Liver (tissue), 8 donors: ENCODE measurements at regions not wholly inside any gene's neighbourhood (a gene's known extent, or its start where the extent isn't known, plus 50 kb on each side); places are given as distances from the start of the nearest gene placed in this dataset.
A peak's percentile ranks its signal among the peaks of the same experiment; 100 is the strongest.

Experiments
- DNase-seq: peaks from one replicate; pipeline ENCODE4 v3.0.0-alpha.2; 2017; ENCODE audit warnings: low spot score
- H3K27ac ChIP-seq, 2 donors: one replicate each; pipeline ENCODE4 v1.7.0; 2013; ENCODE audit warnings: inconsistent platforms in 2 of 2, low read length in 2 of 2, control low read depth in 1 of 2, low read depth in 1 of 2, mild to moderate bottlenecking in 1 of 2
- H3K27me3 ChIP-seq, 4 donors: one replicate each; pipeline versions ENCODE4 v1.6.1 to v1.7.0; 2013; ENCODE audit warnings: low read length in 3 of 4, inconsistent platforms in 1 of 4, mild to moderate bottlenecking in 1 of 4, moderate library complexity in 1 of 4; ENCODE audit not compliant: control insufficient read depth in 4 of 4, insufficient read depth in 4 of 4
- H3K36me3 ChIP-seq, 4 donors: one replicate each; pipeline versions ENCODE4 v1.6.1 to v1.7.0; 2013; ENCODE audit warnings: low read length in 3 of 4, mild to moderate bottlenecking in 3 of 4, low read depth in 1 of 4, moderate library complexity in 1 of 4; ENCODE audit not compliant: control insufficient read depth in 4 of 4, insufficient read depth in 3 of 4
- H3K4me1 ChIP-seq, 4 donors: one replicate each; pipeline versions ENCODE4 v1.6.1 to v1.7.0; 2013; ENCODE audit warnings: low read length in 3 of 4, mild to moderate bottlenecking in 3 of 4, moderate library complexity in 1 of 4; ENCODE audit not compliant: control insufficient read depth in 4 of 4, insufficient read depth in 4 of 4
- H3K4me3 ChIP-seq, 3 donors: one replicate each; pipeline versions ENCODE4 v1.6.1 to v1.7.0; 2013; ENCODE audit warnings: low read length in 3 of 3, control low read depth in 1 of 3, low read depth in 1 of 3, mild to moderate bottlenecking in 1 of 3
- H3K9ac ChIP-seq, 2 donors: one replicate each; pipeline ENCODE4 v1.7.0; 2013; ENCODE audit warnings: low read length in 2 of 2, mild to moderate bottlenecking in 2 of 2, moderate library complexity in 2 of 2, control low read depth in 1 of 2, low read depth in 1 of 2
- H3K9me3 ChIP-seq, 4 donors: one replicate each; pipeline versions ENCODE4 v1.6.1 to v1.7.0; 2013; ENCODE audit warnings: low read length in 3 of 4; ENCODE audit not compliant: control insufficient read depth in 4 of 4
- ATF3 ChIP-seq: IDR thresholded peaks from 2 replicates; pipeline ENCODE4 v1.6.1; 2016; ENCODE audit warnings: antibody characterized with exemption
- CTCF ChIP-seq: fragments of 150-350 bp; IDR thresholded peaks from 2 replicates; pipeline ENCODE4 v1.5.1; 2017; ENCODE audit warnings: improper control_type of control experiment, low read depth, low read length; ENCODE audit not compliant: missing input control
- EGR1 ChIP-seq, 2 donors: IDR thresholded peaks; 2 replicates each; pipeline ENCODE4 v1.6.1; 2016 to 2018; ENCODE audit warnings: antibody characterized with exemption in 2 of 2, low read depth in 2 of 2
- FOXA1 ChIP-seq: IDR thresholded peaks from 2 replicates; pipeline ENCODE4 v1.6.1; 2016; ENCODE audit warnings: antibody characterized with exemption
- FOXA2 ChIP-seq: IDR thresholded peaks from 2 replicates; pipeline ENCODE4 v1.6.1; 2016; ENCODE audit warnings: antibody characterized with exemption
- HNF4A ChIP-seq, 2 donors: conservative IDR thresholded peaks; 2 replicates each; pipeline ENCODE4 v1.6.1; 2016; ENCODE audit warnings: antibody characterized with exemption in 2 of 2, mild to moderate bottlenecking in 2 of 2
- HNF4G ChIP-seq: IDR thresholded peaks from 2 replicates; pipeline ENCODE4 v1.6.1; 2016; ENCODE audit warnings: antibody characterized with exemption
- JUND ChIP-seq, 2 donors: IDR thresholded peaks; 2 replicates each; pipeline ENCODE4 v1.6.1; 2016; ENCODE audit warnings: antibody characterized with exemption in 2 of 2
- MAX ChIP-seq: IDR thresholded peaks from 2 replicates; pipeline ENCODE4 v1.6.1; 2016; ENCODE audit warnings: antibody characterized with exemption
- RAD21 ChIP-seq, 2 donors: IDR thresholded peaks; 2 replicates each; pipeline ENCODE4 v1.6.1; 2016; ENCODE audit warnings: antibody characterized with exemption in 2 of 2, mild to moderate bottlenecking in 2 of 2
- SP1 ChIP-seq: IDR thresholded peaks from 2 replicates; pipeline ENCODE4 v1.6.1; 2018; ENCODE audit warnings: antibody characterized with exemption, mild to moderate bottlenecking
- TAF1 ChIP-seq: conservative IDR thresholded peaks from 2 replicates; pipeline ENCODE4 v1.6.1; 2016; ENCODE audit warnings: antibody characterized with exemption, mild to moderate bottlenecking
- YY1 ChIP-seq: IDR thresholded peaks from 2 replicates; pipeline ENCODE4 v1.6.1; 2016; ENCODE audit warnings: antibody characterized with exemption, mild to moderate bottlenecking
- ZBTB33 ChIP-seq: IDR thresholded peaks from 2 replicates; pipeline ENCODE4 v1.6.1; 2016; ENCODE audit warnings: antibody characterized with exemption
- WGBS: extraction: QIAGEN DNeasy Blood & Tissue Kit; methylation state at CpG from one replicate; pipeline ENCODE4 v1.1.7; 2013; 5-methylcytosine and 5-hydroxymethylcytosine counted together
- TF ChIP-seq, protein P1 (sequence below): IDR thresholded peaks from 2 replicates; pipeline ENCODE4 v1.6.1; 2016; ENCODE audit warnings: antibody characterized with exemption, mild to moderate bottlenecking
- donor health status: healthy.
- donor health status: healthy.
- donor health status: healthy.
- donor health status: healthy.
- donor health status: healthy.

DNA sequence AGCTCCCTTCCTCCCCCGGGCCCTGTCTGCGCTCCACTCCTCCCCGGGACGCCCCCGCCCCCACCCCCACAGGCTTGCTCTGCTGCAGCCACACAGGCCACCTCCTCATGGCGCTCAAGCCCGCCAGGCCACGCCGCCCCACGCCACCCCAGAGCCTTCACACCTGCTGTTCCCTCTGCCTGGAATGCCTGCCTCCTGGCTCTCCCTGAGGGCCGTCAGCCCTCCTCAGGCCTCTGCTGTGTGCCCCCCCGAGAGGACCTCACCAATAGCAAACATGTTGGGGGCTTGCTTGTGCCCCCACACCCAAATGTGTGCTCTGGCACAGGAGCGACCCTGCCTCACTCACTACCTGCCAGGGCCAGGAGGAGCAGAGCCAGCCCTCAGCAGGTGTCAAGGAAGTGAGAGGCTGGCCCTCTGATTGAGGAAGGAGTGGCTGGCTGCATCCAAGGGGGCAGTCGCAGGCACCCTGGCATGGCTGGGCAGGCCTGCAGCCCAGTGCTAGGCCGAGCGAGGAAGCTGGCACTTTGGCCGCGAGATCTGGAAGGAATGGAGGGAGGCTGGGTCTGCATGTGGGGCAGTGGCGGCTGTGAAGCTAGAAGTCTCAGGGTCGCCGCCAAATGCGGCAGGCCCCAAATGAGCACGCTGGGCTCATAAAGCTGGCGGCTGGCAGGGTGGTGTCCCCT lies 86.5 kb downstream of the INHBB start:
- H3K9me3 ChIP-seq = no peaks in the 10 kb centered on the region
- TF ChIP-seq JUND (IDR thresholded peaks at IDR 0.05) = no peak
- no peak for TF ChIP-seq EGR1 (IDR thresholded peaks at IDR 0.05; ENCODE audit: low read depth in 2 of 2)
- no peaks in the 10 kb centered on the region for H3K36me3 ChIP-seq
- no peaks in the 10 kb centered on the region for H3K4me1 ChIP-seq
- H3K27me3 ChIP-seq = no peaks in the 10 kb centered on the region
- peak; percentile 19 for DNase-seq
- no peak overlapping the region for H3K27ac ChIP-seq
- no peak overlapping the region for H3K4me3 ChIP-seq
- 94% methylated on average over 24 of the region's 24 CpGs for WGBS
- H3K9ac ChIP-seq = no peak overlapping the region

GRCh38 chr2:120432976-120433815 lies 87.3 kb downstream of the INHBB start:
- H3K27ac ChIP-seq = no peak overlapping the region
- 95% methylated on average over 17 of the region's 17 CpGs for WGBS
- no peaks in the 10 kb centered on the region for H3K4me1 ChIP-seq
- no peaks in the 10 kb centered on the region for H3K27me3 ChIP-seq
- TF ChIP-seq FOXA1 = no peak
- no peak for TF ChIP-seq ZBTB33
- no peak for TF ChIP-seq HNF4A (conservative IDR thresholded peaks at IDR 0.05)
- no peak for TF ChIP-seq TAF1
- TF ChIP-seq SP1 = no peak
- TF ChIP-seq FOXA2 = no peak
- TF ChIP-seq HNF4G = no peak
- no peak for TF ChIP-seq YY1
- TF ChIP-seq ATF3 = no peak
- no peak for TF ChIP-seq MAX
- TF ChIP-seq, protein P1, sequence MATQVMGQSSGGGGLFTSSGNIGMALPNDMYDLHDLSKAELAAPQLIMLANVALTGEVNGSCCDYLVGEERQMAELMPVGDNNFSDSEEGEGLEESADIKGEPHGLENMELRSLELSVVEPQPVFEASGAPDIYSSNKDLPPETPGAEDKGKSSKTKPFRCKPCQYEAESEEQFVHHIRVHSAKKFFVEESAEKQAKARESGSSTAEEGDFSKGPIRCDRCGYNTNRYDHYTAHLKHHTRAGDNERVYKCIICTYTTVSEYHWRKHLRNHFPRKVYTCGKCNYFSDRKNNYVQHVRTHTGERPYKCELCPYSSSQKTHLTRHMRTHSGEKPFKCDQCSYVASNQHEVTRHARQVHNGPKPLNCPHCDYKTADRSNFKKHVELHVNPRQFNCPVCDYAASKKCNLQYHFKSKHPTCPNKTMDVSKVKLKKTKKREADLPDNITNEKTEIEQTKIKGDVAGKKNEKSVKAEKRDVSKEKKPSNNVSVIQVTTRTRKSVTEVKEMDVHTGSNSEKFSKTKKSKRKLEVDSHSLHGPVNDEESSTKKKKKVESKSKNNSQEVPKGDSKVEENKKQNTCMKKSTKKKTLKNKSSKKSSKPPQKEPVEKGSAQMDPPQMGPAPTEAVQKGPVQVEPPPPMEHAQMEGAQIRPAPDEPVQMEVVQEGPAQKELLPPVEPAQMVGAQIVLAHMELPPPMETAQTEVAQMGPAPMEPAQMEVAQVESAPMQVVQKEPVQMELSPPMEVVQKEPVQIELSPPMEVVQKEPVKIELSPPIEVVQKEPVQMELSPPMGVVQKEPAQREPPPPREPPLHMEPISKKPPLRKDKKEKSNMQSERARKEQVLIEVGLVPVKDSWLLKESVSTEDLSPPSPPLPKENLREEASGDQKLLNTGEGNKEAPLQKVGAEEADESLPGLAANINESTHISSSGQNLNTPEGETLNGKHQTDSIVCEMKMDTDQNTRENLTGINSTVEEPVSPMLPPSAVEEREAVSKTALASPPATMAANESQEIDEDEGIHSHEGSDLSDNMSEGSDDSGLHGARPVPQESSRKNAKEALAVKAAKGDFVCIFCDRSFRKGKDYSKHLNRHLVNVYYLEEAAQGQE = no peak
- TF ChIP-seq CTCF = no peak
- no peak for TF ChIP-seq RAD21 (IDR thresholded peaks at IDR 0.05)
- no peaks in the 10 kb centered on the region for H3K9me3 ChIP-seq
- no peak overlapping the region for H3K9ac ChIP-seq
- H3K36me3 ChIP-seq = no peaks in the 10 kb centered on the region
- H3K4me3 ChIP-seq = no peak overlapping the region
- no peak for DNase-seq
